Breast epithelium (tissue), 3 donors: ENCODE measurements at regions not wholly inside any gene's neighbourhood (a gene's known extent, or its start where the extent isn't known, plus 50 kb on each side); places are given as distances from the start of the nearest gene placed in this dataset.

Source experiments
- POLR2A ChIP-seq: fragments of 450-650 bp; IDR thresholded peaks from one replicate; pipeline ENCODE4 v1.6.1; 2016; ENCODE audit warnings: antibody characterized with exemption, mild to moderate bottlenecking, moderate library complexity
- POLR2AphosphoS5 ChIP-seq, 3 donors: sonication (generic); formaldehyde crosslinking; IDR thresholded peaks; one replicate each; pipeline ENCODE4 v1.6.1; 2017; ENCODE audit warnings: antibody characterized with exemption in 3 of 3
- TF ChIP-seq, protein P1 (sequence below), 3 donors: fragments of 450-650 bp; IDR thresholded peaks; one replicate each; pipeline ENCODE4 v1.5.1; 2016 to 2017; ENCODE audit warnings: antibody characterized with exemption in 3 of 3, mild to moderate bottlenecking in 3 of 3, moderate library complexity in 3 of 3

DNA sequence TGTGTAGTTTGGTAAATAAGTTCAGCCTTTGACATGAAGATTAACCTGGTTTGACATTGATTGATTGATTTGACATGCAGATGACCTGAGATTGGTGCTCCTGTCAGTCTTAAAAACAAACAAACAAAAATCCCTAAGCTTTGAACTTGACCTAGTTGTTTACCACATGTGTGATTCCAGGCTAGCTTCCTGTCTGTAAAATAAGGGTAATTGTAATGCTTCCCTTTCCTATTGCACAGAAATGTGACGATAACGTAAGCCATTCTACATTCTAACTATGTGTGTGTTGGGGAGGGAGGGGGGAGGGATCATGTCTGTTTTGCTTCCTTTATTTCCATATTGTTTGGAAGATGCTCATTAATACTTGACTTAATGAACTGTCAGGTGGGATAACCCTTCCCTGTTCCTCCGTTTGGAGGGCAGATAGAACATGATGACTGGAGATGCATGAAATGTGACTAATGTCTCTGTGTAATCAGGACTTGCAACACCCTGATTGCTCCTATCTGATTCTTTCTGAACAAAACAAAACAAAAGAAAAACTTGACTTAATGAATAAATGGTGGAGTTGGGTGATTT is 106.1 kb upstream of the CLMP start:
- TF ChIP-seq, protein P1, sequence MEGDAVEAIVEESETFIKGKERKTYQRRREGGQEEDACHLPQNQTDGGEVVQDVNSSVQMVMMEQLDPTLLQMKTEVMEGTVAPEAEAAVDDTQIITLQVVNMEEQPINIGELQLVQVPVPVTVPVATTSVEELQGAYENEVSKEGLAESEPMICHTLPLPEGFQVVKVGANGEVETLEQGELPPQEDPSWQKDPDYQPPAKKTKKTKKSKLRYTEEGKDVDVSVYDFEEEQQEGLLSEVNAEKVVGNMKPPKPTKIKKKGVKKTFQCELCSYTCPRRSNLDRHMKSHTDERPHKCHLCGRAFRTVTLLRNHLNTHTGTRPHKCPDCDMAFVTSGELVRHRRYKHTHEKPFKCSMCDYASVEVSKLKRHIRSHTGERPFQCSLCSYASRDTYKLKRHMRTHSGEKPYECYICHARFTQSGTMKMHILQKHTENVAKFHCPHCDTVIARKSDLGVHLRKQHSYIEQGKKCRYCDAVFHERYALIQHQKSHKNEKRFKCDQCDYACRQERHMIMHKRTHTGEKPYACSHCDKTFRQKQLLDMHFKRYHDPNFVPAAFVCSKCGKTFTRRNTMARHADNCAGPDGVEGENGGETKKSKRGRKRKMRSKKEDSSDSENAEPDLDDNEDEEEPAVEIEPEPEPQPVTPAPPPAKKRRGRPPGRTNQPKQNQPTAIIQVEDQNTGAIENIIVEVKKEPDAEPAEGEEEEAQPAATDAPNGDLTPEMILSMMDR (IDR thresholded peaks at IDR 0.05), result no peak
- TF ChIP-seq POLR2A (no peak), POLR2AphosphoS5 (IDR thresholded peaks at IDR 0.05) (no peak)
